Loucy (cell line): ENCODE measurements at regions not wholly inside any gene's neighbourhood (a gene's known extent, or its start where the extent isn't known, plus 50 kb on each side); places are given as distances from the start of the nearest gene placed in this dataset.

Experiments used
- CTCF ChIP-seq: fragments of 200-600 bp; sonication (generic); conservative IDR thresholded peaks from 2 replicates; pipeline ENCODE4 v1.5.1; 2014; ENCODE audit warnings: mild to moderate bottlenecking, antibody characterized with exemption, low read length
- EZH2phosphoT487 ChIP-seq: fragments of 200-600 bp; IDR thresholded peaks from 2 replicates; pipeline ENCODE4 v1.6.1; 2018; ENCODE audit warnings: antibody characterized with exemption, mild to moderate bottlenecking, moderate library complexity, borderline replicate concordance

GRCh38 chr4:188719794-188720193 is 580.6 kb downstream of the TRIML1 start:
- no peak for TF ChIP-seq CTCF
- no peak for TF ChIP-seq EZH2phosphoT487
